ENCODE measurements at regions not wholly inside any gene's neighbourhood (a gene's known extent, or its start where the extent isn't known, plus 50 kb on each side); places are given as distances from the start of the nearest gene placed in this dataset.

DNA sequence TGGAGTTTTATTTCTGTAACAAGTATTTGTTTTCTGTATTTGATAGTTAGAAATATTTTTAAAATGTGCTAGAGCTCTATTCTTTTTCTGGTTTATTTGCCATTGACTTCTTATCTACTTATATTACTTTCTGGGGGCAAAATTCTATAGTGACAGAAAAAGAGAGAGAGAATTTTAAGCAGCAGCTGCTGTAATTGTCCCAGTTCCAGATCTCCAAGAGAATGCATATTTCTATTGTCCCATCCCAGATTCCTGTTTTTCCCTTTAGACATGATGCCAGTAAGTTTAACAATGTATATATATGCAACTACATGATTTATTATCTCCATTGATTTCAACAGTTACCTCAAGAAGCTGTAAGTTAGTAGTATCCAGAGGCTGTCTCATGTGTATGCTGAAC, 541.7 kb upstream of the ZNF385D start:
- TF ChIP-seq POLR2A (IDR thresholded peaks at IDR 0.05; ENCODE audit: low read depth, low read length) = no peak
- TF ChIP-seq, protein P1, sequence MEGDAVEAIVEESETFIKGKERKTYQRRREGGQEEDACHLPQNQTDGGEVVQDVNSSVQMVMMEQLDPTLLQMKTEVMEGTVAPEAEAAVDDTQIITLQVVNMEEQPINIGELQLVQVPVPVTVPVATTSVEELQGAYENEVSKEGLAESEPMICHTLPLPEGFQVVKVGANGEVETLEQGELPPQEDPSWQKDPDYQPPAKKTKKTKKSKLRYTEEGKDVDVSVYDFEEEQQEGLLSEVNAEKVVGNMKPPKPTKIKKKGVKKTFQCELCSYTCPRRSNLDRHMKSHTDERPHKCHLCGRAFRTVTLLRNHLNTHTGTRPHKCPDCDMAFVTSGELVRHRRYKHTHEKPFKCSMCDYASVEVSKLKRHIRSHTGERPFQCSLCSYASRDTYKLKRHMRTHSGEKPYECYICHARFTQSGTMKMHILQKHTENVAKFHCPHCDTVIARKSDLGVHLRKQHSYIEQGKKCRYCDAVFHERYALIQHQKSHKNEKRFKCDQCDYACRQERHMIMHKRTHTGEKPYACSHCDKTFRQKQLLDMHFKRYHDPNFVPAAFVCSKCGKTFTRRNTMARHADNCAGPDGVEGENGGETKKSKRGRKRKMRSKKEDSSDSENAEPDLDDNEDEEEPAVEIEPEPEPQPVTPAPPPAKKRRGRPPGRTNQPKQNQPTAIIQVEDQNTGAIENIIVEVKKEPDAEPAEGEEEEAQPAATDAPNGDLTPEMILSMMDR (IDR thresholded peaks at IDR 0.05; ENCODE audit: extremely low read depth in 1 of 2, insufficient read depth in 1 of 2, low read depth in 1 of 2, low read length in 2 of 2) = no peak
- no peak for TF ChIP-seq FOS (IDR thresholded peaks at IDR 0.05; ENCODE audit: borderline replicate concordance, insufficient read depth, low read length)
- no peak for TF ChIP-seq POLR2AphosphoS5 (IDR thresholded peaks at IDR 0.05; ENCODE audit: insufficient read depth, low read depth, low read length)
- no peak for TF ChIP-seq EZH2 (IDR thresholded peaks at IDR 0.05; ENCODE audit: borderline replicate concordance, low read depth, low read length, severe bottlenecking)
- no peak for TF ChIP-seq GATA2 (IDR thresholded peaks at IDR 0.05; ENCODE audit: insufficient read depth, insufficient read length, low read depth, low read length)
- TF ChIP-seq, protein P2, sequence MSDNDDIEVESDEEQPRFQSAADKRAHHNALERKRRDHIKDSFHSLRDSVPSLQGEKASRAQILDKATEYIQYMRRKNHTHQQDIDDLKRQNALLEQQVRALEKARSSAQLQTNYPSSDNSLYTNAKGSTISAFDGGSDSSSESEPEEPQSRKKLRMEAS (IDR thresholded peaks at IDR 0.05; ENCODE audit: insufficient read depth, insufficient read length) = no peak
- no peak for TF ChIP-seq JUN (IDR thresholded peaks at IDR 0.05; ENCODE audit: borderline replicate concordance, insufficient read depth, insufficient read length, low read depth)
- no peak for TF ChIP-seq MYC (IDR thresholded peaks at IDR 0.05; ENCODE audit: low read depth, low read length)

Data from endothelial cell of umbilical vein (primary cell).